Hepatocyte (in vitro differentiated cells): ENCODE measurements at regions not wholly inside any gene's neighbourhood (a gene's known extent, or its start where the extent isn't known, plus 50 kb on each side); places are given as distances from the start of the nearest gene placed in this dataset.
"Not testable (repeated sequence)": the region's sequence is repeated elsewhere in the genome, so short reads cannot be mapped to it uniquely, and the experiment has no call there.

Experiments
- EZH2 ChIP-seq: fragments of 200-600 bp; sonication (generic); IDR thresholded peaks from 2 replicates; pipeline ENCODE4 v1.6.1; 2016; ENCODE audit warnings: antibody characterized with exemption, mild to moderate bottlenecking, borderline replicate concordance
- EZH2phosphoT487 ChIP-seq: fragments of 200-600 bp; sonication (generic); IDR thresholded peaks from one replicate; pipeline ENCODE4 v1.6.1; 2018; ENCODE audit warnings: antibody characterized with exemption, mild to moderate bottlenecking, low read depth, moderate library complexity; ENCODE audit not compliant: unreplicated experiment, severe bottlenecking

GRCh38 chr21:6075627-6076208 lies 4445.7 kb upstream of the TPTE start:
- TF ChIP-seq EZH2phosphoT487, EZH2: not testable (repeated sequence)
